ENCODE measurements at regions not wholly inside any gene's neighbourhood (a gene's known extent, or its start where the extent isn't known, plus 50 kb on each side); places are given as distances from the start of the nearest gene placed in this dataset.

DNA sequence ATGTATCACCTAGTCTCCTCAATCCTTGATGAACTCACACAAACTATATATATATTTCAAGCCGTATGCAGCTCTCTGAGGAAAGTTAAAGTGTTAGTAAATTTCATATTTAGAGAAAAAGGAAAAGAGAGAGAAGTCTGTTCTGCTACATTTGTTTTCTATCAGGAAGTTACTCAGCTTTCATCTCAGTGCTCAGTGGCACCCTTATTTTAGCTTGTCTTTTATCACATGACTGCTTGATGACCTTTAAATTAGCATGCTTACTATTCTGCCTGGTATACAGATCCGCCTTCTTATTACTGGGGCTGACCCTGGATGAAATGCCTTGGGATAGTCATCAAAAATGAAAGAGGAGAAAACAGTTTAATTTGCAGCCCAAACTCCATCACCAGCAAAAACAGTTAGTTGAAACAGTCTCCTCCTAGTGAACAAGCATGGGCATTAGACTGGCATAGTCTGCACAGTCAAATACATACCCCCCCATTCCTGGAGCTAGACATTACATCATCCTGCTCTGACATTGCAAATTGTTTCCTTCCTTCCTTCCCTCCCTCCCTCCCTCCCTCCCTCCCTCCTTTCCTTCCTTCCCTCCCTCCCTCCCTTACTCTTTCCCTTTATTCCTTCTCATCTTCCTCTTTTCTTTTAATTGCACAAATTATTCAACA, 215.7 kb downstream of the TMEM182 start:
- no peak overlapping the region for H2BK120ac ChIP-seq (ENCODE audit: low read depth, low read length)
- H3K79me1 ChIP-seq (replicated peaks; ENCODE audit: low read length, poor library complexity, severe bottlenecking): no peaks in the 10 kb centered on the region
- H3K4ac ChIP-seq (ENCODE audit: low read depth in 1 of 2, low read length in 2 of 2): no peak overlapping the region
- H2BK15ac ChIP-seq (ENCODE audit: low read depth, poor library complexity, severe bottlenecking): no peak overlapping the region
- no peak overlapping the region for H3K27ac ChIP-seq (ENCODE audit: low read length, poor library complexity, severe bottlenecking)
- H3K4me1 ChIP-seq (ENCODE audit: control insufficient read depth, insufficient read depth, low read depth, low read length): no peaks in the 10 kb centered on the region
- no peak overlapping the region for H3K18ac ChIP-seq (ENCODE audit: low read depth in 1 of 2, low read length in 2 of 2)
- no peak for DNase-seq
- H2AK5ac ChIP-seq (ENCODE audit: low read length, severe bottlenecking): no peak overlapping the region
- 75% methylated on average over 1 of the region's 2 CpGs for WGBS
- H3K4me2 ChIP-seq (ENCODE audit: low read length, poor library complexity, severe bottlenecking): no peak overlapping the region
- no peak overlapping the region for H3K14ac ChIP-seq (ENCODE audit: low read length in 2 of 2)
- no peak overlapping the region for H3K9ac ChIP-seq (ENCODE audit: low read length)
- no peak overlapping the region for H2BK5ac ChIP-seq (ENCODE audit: low read depth, low read length, poor library complexity, severe bottlenecking)
- H3K36me3 ChIP-seq (ENCODE audit: control insufficient read depth in 1 of 2, insufficient read depth in 2 of 2, low read depth in 1 of 2, low read length in 2 of 2): no peaks in the 10 kb centered on the region
- no peak overlapping the region for H2BK12ac ChIP-seq (ENCODE audit: low read length in 2 of 2)
- no peak overlapping the region for H2AFZ ChIP-seq (ENCODE audit: low read depth, low read length)
- peaks cover 0 to 8% of the 10 kb centered on the region in 2 experiments for H3K27me3 ChIP-seq (ENCODE audit: control insufficient read depth in 1 of 2, insufficient read depth in 1 of 2, low read length in 2 of 2)
- no peak overlapping the region for H4K91ac ChIP-seq (ENCODE audit: low read length)
- no peak overlapping the region for H3K4me3 ChIP-seq (ENCODE audit: insufficient read depth in 1 of 2, low read depth in 1 of 2, low read length in 2 of 2)
- no peaks in the 10 kb centered on the region for H3K9me3 ChIP-seq (ENCODE audit: control insufficient read depth, low read length)
- H4K8ac ChIP-seq (ENCODE audit: low read length): no peak overlapping the region
- H3K23ac ChIP-seq (ENCODE audit: low read length in 2 of 2): no peak overlapping the region

DNA sequence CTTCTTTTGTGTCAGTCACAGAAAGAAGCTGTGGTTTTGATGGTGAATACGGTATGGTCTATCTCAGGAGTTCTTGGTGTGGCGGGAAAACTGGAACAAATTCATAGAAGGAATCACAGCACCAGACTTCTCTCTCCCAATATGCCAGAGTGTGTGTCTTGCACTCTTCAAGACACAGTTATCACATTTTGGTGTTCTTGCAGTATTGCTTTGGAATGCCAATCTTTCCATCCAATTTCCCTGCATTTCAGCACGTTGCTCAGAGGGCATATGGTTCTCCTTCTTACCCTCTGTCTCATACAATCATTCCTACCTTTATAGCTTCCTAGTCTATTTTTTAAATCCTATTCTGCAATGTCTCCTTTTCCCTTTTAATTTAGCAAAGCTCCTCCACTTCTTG, 216.3 kb downstream of the TMEM182 start:
- Histone ChIP-seq H3K14ac (ENCODE audit: low read length in 2 of 2) (no peak overlapping the region), H3K9me3 (ENCODE audit: control insufficient read depth, low read length) (no peaks in the 10 kb centered on the region), H2AFZ (ENCODE audit: low read depth, low read length) (no peak overlapping the region), H3K36me3 (ENCODE audit: control insufficient read depth in 1 of 2, insufficient read depth in 2 of 2, low read depth in 1 of 2, low read length in 2 of 2) (no peaks in the 10 kb centered on the region), H3K4me3 (ENCODE audit: insufficient read depth in 1 of 2, low read depth in 1 of 2, low read length in 2 of 2) (no peak overlapping the region), H2BK120ac (ENCODE audit: low read depth, low read length) (no peak overlapping the region), H2BK12ac (ENCODE audit: low read length in 2 of 2) (no peak overlapping the region), H3K27me3 (ENCODE audit: control insufficient read depth in 1 of 2, insufficient read depth in 1 of 2, low read length in 2 of 2) (peaks cover 0 to 8% of the 10 kb centered on the region in 2 experiments), H3K23ac (ENCODE audit: low read length in 2 of 2) (no peak overlapping the region), H2BK15ac (ENCODE audit: low read depth, poor library complexity, severe bottlenecking) (no peak overlapping the region), H4K91ac (ENCODE audit: low read length) (no peak overlapping the region), H2BK5ac (ENCODE audit: low read depth, low read length, poor library complexity, severe bottlenecking) (no peak overlapping the region), H3K4me1 (ENCODE audit: control insufficient read depth, insufficient read depth, low read depth, low read length) (no peaks in the 10 kb centered on the region), H3K18ac (ENCODE audit: low read depth in 1 of 2, low read length in 2 of 2) (no peak overlapping the region), H3K9ac (ENCODE audit: low read length) (no peak overlapping the region), H2AK5ac (ENCODE audit: low read length, severe bottlenecking) (no peak overlapping the region), H4K8ac (ENCODE audit: low read length) (no peak overlapping the region), H3K27ac (ENCODE audit: low read length, poor library complexity, severe bottlenecking) (no peak overlapping the region), H3K4me2 (ENCODE audit: low read length, poor library complexity, severe bottlenecking) (no peak overlapping the region), H3K4ac (ENCODE audit: low read depth in 1 of 2, low read length in 2 of 2) (no peak overlapping the region), H3K79me1 (replicated peaks; ENCODE audit: low read length, poor library complexity, severe bottlenecking) (no peaks in the 10 kb centered on the region)
- no peak for DNase-seq
- WGBS: 86% methylated on average over 3 of the region's 3 CpGs

DNA sequence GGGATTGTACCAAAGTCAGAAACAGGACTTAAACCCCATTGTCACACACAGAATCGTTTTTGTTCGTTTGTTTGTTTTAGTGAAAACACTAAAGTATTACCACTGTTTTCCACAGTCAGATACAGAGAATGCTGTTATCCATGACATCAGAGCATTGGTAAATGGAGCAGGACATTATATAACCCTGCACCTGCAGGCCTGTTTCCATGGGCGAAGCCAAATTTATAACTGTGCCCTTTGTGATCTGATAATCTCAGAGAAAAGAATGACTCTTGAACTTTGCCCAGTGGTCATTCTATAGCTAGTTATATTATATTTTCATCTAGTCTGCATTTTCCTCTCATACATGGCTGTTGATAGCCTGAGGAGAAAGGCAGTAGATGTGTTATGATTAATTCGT, 217.6 kb downstream of the TMEM182 start:
- no peak overlapping the region for H3K27ac ChIP-seq (ENCODE audit: low read length, poor library complexity, severe bottlenecking)
- no peaks in the 10 kb centered on the region for H3K79me1 ChIP-seq (replicated peaks; ENCODE audit: low read length, poor library complexity, severe bottlenecking)
- H3K9me3 ChIP-seq (ENCODE audit: control insufficient read depth, low read length): no peaks in the 10 kb centered on the region
- no peak overlapping the region for H3K9ac ChIP-seq (ENCODE audit: low read length)
- H3K36me3 ChIP-seq (ENCODE audit: control insufficient read depth in 1 of 2, insufficient read depth in 2 of 2, low read depth in 1 of 2, low read length in 2 of 2): no peaks in the 10 kb centered on the region
- H2AK5ac ChIP-seq (ENCODE audit: low read length, severe bottlenecking): no peak overlapping the region
- H4K91ac ChIP-seq (ENCODE audit: low read length): no peak overlapping the region
- no peak overlapping the region for H2BK15ac ChIP-seq (ENCODE audit: low read depth, poor library complexity, severe bottlenecking)
- no peak overlapping the region for H3K4me3 ChIP-seq (ENCODE audit: insufficient read depth in 1 of 2, low read depth in 1 of 2, low read length in 2 of 2)
- H4K8ac ChIP-seq (ENCODE audit: low read length): no peak overlapping the region
- H3K4me2 ChIP-seq (ENCODE audit: low read length, poor library complexity, severe bottlenecking): no peak overlapping the region
- no peak overlapping the region for H2BK120ac ChIP-seq (ENCODE audit: low read depth, low read length)
- no peak overlapping the region for H3K4ac ChIP-seq (ENCODE audit: low read depth in 1 of 2, low read length in 2 of 2)
- H3K18ac ChIP-seq (ENCODE audit: low read depth in 1 of 2, low read length in 2 of 2): no peak overlapping the region
- WGBS: 92% methylated on average over 3 of the region's 4 CpGs
- H3K4me1 ChIP-seq (ENCODE audit: control insufficient read depth, insufficient read depth, low read depth, low read length): no peaks in the 10 kb centered on the region
- H3K23ac ChIP-seq (ENCODE audit: low read length in 2 of 2): no peak overlapping the region
- H2BK5ac ChIP-seq (ENCODE audit: low read depth, low read length, poor library complexity, severe bottlenecking): no peak overlapping the region
- no peak overlapping the region for H2AFZ ChIP-seq (ENCODE audit: low read depth, low read length)
- no peak overlapping the region for H2BK12ac ChIP-seq (ENCODE audit: low read length in 2 of 2)
- DNase-seq: no peak
- peaks cover 0 to 4% of the 10 kb centered on the region in 2 experiments for H3K27me3 ChIP-seq (ENCODE audit: control insufficient read depth in 1 of 2, insufficient read depth in 1 of 2, low read length in 2 of 2)
- no peak overlapping the region for H3K14ac ChIP-seq (ENCODE audit: low read length in 2 of 2)

DNA sequence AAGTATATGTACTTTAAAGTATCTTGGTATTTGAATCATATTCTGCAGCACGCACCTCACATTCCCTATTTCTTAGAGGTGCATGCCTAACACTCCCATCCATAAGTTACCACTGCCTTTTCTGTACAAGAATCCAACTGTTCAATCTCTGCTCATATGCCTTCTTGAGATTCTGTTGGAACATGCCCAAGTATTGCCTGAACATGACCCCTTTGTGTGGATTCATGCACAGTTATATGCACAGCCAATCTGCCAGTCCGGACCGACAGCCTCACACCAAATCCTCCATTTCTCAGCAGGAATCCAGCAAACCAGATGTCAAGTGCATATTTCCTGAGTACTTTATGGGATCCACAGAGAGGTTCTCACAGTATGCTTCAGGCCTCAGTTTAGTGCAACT, 222.0 kb downstream of the TMEM182 start:
- H3K18ac ChIP-seq (ENCODE audit: low read depth in 1 of 2, low read length in 2 of 2): no peak overlapping the region
- WGBS: 64% methylated on average over 3 of the region's 3 CpGs
- H3K9me3 ChIP-seq (ENCODE audit: control insufficient read depth, low read length): no peaks in the 10 kb centered on the region
- H3K36me3 ChIP-seq (ENCODE audit: control insufficient read depth in 1 of 2, insufficient read depth in 2 of 2, low read depth in 1 of 2, low read length in 2 of 2): no peaks in the 10 kb centered on the region
- H3K14ac ChIP-seq (ENCODE audit: low read length in 2 of 2): no peak overlapping the region
- no peak overlapping the region for H3K4ac ChIP-seq (ENCODE audit: low read depth in 1 of 2, low read length in 2 of 2)
- no peak overlapping the region for H2BK5ac ChIP-seq (ENCODE audit: low read depth, low read length, poor library complexity, severe bottlenecking)
- no peak overlapping the region for H2BK15ac ChIP-seq (ENCODE audit: low read depth, poor library complexity, severe bottlenecking)
- no peaks in the 10 kb centered on the region for H3K4me1 ChIP-seq (ENCODE audit: control insufficient read depth, insufficient read depth, low read depth, low read length)
- H3K4me3 ChIP-seq (ENCODE audit: insufficient read depth in 1 of 2, low read depth in 1 of 2, low read length in 2 of 2): no peak overlapping the region
- no peak overlapping the region for H2BK120ac ChIP-seq (ENCODE audit: low read depth, low read length)
- no peak overlapping the region for H3K9ac ChIP-seq (ENCODE audit: low read length)
- H3K4me2 ChIP-seq (ENCODE audit: low read length, poor library complexity, severe bottlenecking): no peak overlapping the region
- no peak overlapping the region for H3K27ac ChIP-seq (ENCODE audit: low read length, poor library complexity, severe bottlenecking)
- H3K27me3 ChIP-seq (ENCODE audit: control insufficient read depth in 1 of 2, insufficient read depth in 1 of 2, low read length in 2 of 2): no peaks in the 10 kb centered on the region
- H2BK12ac ChIP-seq (ENCODE audit: low read length in 2 of 2): no peak overlapping the region
- no peak for DNase-seq
- no peak overlapping the region for H2AK5ac ChIP-seq (ENCODE audit: low read length, severe bottlenecking)
- H2AFZ ChIP-seq (ENCODE audit: low read depth, low read length): no peak overlapping the region
- no peak overlapping the region for H4K91ac ChIP-seq (ENCODE audit: low read length)
- no peak overlapping the region for H3K23ac ChIP-seq (ENCODE audit: low read length in 2 of 2)
- H4K8ac ChIP-seq (ENCODE audit: low read length): no peak overlapping the region
- H3K79me1 ChIP-seq (replicated peaks; ENCODE audit: low read length, poor library complexity, severe bottlenecking): no peaks in the 10 kb centered on the region
